HEK293 (cell line): ENCODE measurements at regions not wholly inside any gene's neighbourhood (a gene's known extent, or its start where the extent isn't known, plus 50 kb on each side); places are given as distances from the start of the nearest gene placed in this dataset.

Source experiments
- CTCF ChIA-PET: fragments of 350-600 bp; formaldehyde crosslinking; extraction: SDS; loops from one replicate; lab custom pipeline; 2021; ENCODE audit warnings: antibody characterized with exemption; lab: Yijun Ruan, JAX
- POLR2A ChIA-PET: fragments of 300-600 bp; formaldehyde crosslinking; extraction: SDS; loops from one replicate; lab custom pipeline; 2020; ENCODE audit warnings: antibody characterized with exemption, inconsistent platforms; lab: Yijun Ruan, JAX
- H3K27ac ChIP-seq: fragments of 200-500 bp; sonication (Bioruptor generic); 2 replicates; pipeline ENCODE4 v1.5.1; 2014; ENCODE audit warnings: low read depth, low read length, control low read depth, inconsistent platforms; ENCODE audit errors: extremely low read depth
- H3K36me3 ChIP-seq, 2 experiments: fragments of 200-500 bp in 1 of 2; sonication (Bioruptor generic) in 1 of 2; 1 replicate in 1 of 2; 2 replicates in 1 of 2; pipeline ENCODE4 v1.5.1; 2014 to 2017; ENCODE audit warnings: inconsistent platforms in 2 of 2, low read length in 2 of 2; ENCODE audit not compliant: control insufficient read depth in 2 of 2, insufficient read depth in 1 of 2
- H3K4me1 ChIP-seq: fragments of 200-500 bp; sonication (Bioruptor generic); 2 replicates; pipeline ENCODE4 v1.5.1; 2014; ENCODE audit warnings: mild to moderate bottlenecking, low read length, inconsistent platforms; ENCODE audit not compliant: control insufficient read depth, insufficient read depth
- H3K4me3 ChIP-seq: 2 replicates; pipeline ENCODE4 v1.5.1; 2011; ENCODE audit warnings: low read depth, mild to moderate bottlenecking, control low read depth, low read length, moderate library complexity
- H3K9me3 ChIP-seq: fragments of 200-500 bp; sonication (Bioruptor generic); 2 replicates; pipeline ENCODE4 v1.5.1; 2014; ENCODE audit warnings: low read depth, low read length, inconsistent platforms; ENCODE audit not compliant: control insufficient read depth, insufficient read depth
- KLF8 ChIP-seq: fragments of 450-650 bp; formaldehyde crosslinking; IDR thresholded peaks from 2 replicates; pipeline ENCODE4 v1.5.1; 2016; ENCODE audit warnings: missing biosample characterization, missing genetic modification characterization
- SP7 ChIP-seq: fragments of 450-650 bp; formaldehyde crosslinking; IDR thresholded peaks from 2 replicates; pipeline ENCODE4 v1.5.1; 2016; ENCODE audit warnings: missing biosample characterization, missing genetic modification characterization
- TSHZ1 ChIP-seq: fragments of 450-650 bp; formaldehyde crosslinking; IDR thresholded peaks from 2 replicates; pipeline ENCODE4 v1.5.1; 2016; ENCODE audit warnings: missing biosample characterization, missing genetic modification characterization, borderline replicate concordance
- ZBTB11 ChIP-seq: fragments of 450-650 bp; formaldehyde crosslinking; conservative IDR thresholded peaks from 2 replicates; pipeline ENCODE4 v1.5.1; 2016; ENCODE audit warnings: low read depth, missing biosample characterization, missing genetic modification characterization
- ZBTB48 ChIP-seq: fragments of 450-650 bp; formaldehyde crosslinking; IDR thresholded peaks from 2 replicates; pipeline ENCODE4 v1.5.1; 2016; ENCODE audit warnings: missing biosample characterization, missing genetic modification characterization
- ZFP69B ChIP-seq: fragments of 450-650 bp; formaldehyde crosslinking; IDR thresholded peaks from 2 replicates; pipeline ENCODE4 v1.5.1; 2016; ENCODE audit warnings: missing biosample characterization, missing genetic modification characterization
- ZNF133 ChIP-seq: fragments of 450-650 bp; formaldehyde crosslinking; IDR thresholded peaks from 2 replicates; pipeline ENCODE4 v1.5.1; 2016; ENCODE audit warnings: missing biosample characterization, missing genetic modification characterization
- ZNF174 ChIP-seq: fragments of 450-650 bp; formaldehyde crosslinking; IDR thresholded peaks from 2 replicates; pipeline ENCODE4 v1.5.0; 2017; ENCODE audit warnings: missing biosample characterization, mild to moderate bottlenecking, missing genetic modification characterization
- ZNF366 ChIP-seq: fragments of 450-650 bp; formaldehyde crosslinking; conservative IDR thresholded peaks from 2 replicates; pipeline ENCODE4 v1.5.1; 2016; ENCODE audit warnings: missing biosample characterization, missing genetic modification characterization
- ZNF398 ChIP-seq: fragments of 450-650 bp; formaldehyde crosslinking; IDR thresholded peaks from 2 replicates; pipeline ENCODE4 v1.5.1; 2017; ENCODE audit warnings: missing biosample characterization, missing genetic modification characterization
- ZNF416 ChIP-seq: fragments of 450-650 bp; formaldehyde crosslinking; IDR thresholded peaks from 2 replicates; pipeline ENCODE4 v1.5.1; 2016; ENCODE audit warnings: missing biosample characterization, missing genetic modification characterization
- ZNF433 ChIP-seq: fragments of 450-650 bp; formaldehyde crosslinking; IDR thresholded peaks from 2 replicates; pipeline ENCODE4 v1.5.1; 2016; ENCODE audit warnings: missing biosample characterization, missing genetic modification characterization, low read depth
- ZNF48 ChIP-seq: fragments of 450-650 bp; formaldehyde crosslinking; IDR thresholded peaks from 2 replicates; pipeline ENCODE4 v1.5.1; 2016; ENCODE audit warnings: missing biosample characterization, missing genetic modification characterization
- ZNF514 ChIP-seq: fragments of 450-650 bp; formaldehyde crosslinking; IDR thresholded peaks from 2 replicates; pipeline ENCODE4 v1.5.1; 2016; ENCODE audit warnings: missing biosample characterization, missing genetic modification characterization
- ZNF549 ChIP-seq: fragments of 450-650 bp; IDR thresholded peaks from 2 replicates; pipeline ENCODE4 v1.5.1; 2018; ENCODE audit warnings: missing biosample characterization, missing genetic modification characterization, mild to moderate bottlenecking, inconsistent platforms, moderate library complexity
- ZNF585B ChIP-seq: fragments of 450-650 bp; formaldehyde crosslinking; IDR thresholded peaks from 2 replicates; pipeline ENCODE4 v1.5.1; 2016; ENCODE audit warnings: missing biosample characterization, missing genetic modification characterization
- ZNF776 ChIP-seq: fragments of 450-650 bp; formaldehyde crosslinking; IDR thresholded peaks from 2 replicates; pipeline ENCODE4 v1.5.0; 2017; ENCODE audit warnings: missing biosample characterization, missing genetic modification characterization, borderline replicate concordance
- ZNF837 ChIP-seq: fragments of 450-650 bp; formaldehyde crosslinking; IDR thresholded peaks from 2 replicates; pipeline ENCODE4 v1.5.1; 2016; ENCODE audit warnings: missing biosample characterization, missing genetic modification characterization

GRCh38 chr2:240252872-240253511 is 112.5 kb upstream of the OTOS start (continued):
- no peak for TF ChIP-seq ZBTB11 (tag by site-specific recombination)
- no peak for TF ChIP-seq TSHZ1 (tag by site-specific recombination)

GRCh38 chr2:240253583-240254145 is 113.2 kb upstream of the OTOS start:
- H3K9me3 ChIP-seq, result no peaks in the 10 kb centered on the region

GRCh38 chr2:240254337-240255164 is 114.1 kb upstream of the OTOS start:
- H3K9me3 ChIP-seq, result no peaks in the 10 kb centered on the region
- ChIA-PET CTCF (no interaction called here), POLR2A (no interaction called here)
- H3K4me3 ChIP-seq, result no peak overlapping the region
- no peak overlapping the region for H3K27ac ChIP-seq
- H3K4me1 ChIP-seq, result peaks cover 4% of the 10 kb centered on the region; the same call in 1 of the 2 replicates
- no peaks in the 10 kb centered on the region for H3K36me3 ChIP-seq
- TF ChIP-seq KLF8 (tag by site-specific recombination) (no peak), ZNF514 (tag by site-specific recombination) (no peak), ZNF549 (tag by site-specific recombination) (no peak), ZNF585B (tag by site-specific recombination) (no peak), ZBTB48 (no peak), TSHZ1 (tag by site-specific recombination) (no peak), ZNF366 (tag by site-specific recombination) (no peak), SP7 (tag by site-specific recombination) (no peak), ZNF398 (tag by site-specific recombination) (no peak), ZNF133 (tag by site-specific recombination) (no peak)

More at GRCh38 chr2:240253583-240254145, 113.2 kb upstream of the OTOS start:
- Histone ChIP-seq H3K36me3 (no peaks in the 10 kb centered on the region), H3K4me3 (no peak overlapping the region), H3K4me1 (peaks cover 4% of the 10 kb centered on the region; the same call in 1 of the 2 replicates), H3K27ac (no peak overlapping the region)
- TF ChIP-seq ZNF48 (tag by site-specific recombination), result no peak
- no peak for TF ChIP-seq ZFP69B (tag by site-specific recombination)
- no peak for TF ChIP-seq ZNF837 (tag by site-specific recombination)
- no peak for TF ChIP-seq ZNF416
- TF ChIP-seq ZNF433 (tag by site-specific recombination), result no peak
- no peak for TF ChIP-seq ZNF776 (tag by site-specific recombination)
- no peak for TF ChIP-seq ZNF174 (tag by site-specific recombination)
- CTCF ChIA-PET, result interaction anchor here (0.5 kb wide), 1 partner anchor 10 kb away, joined by 4 read pairs; no protein-coding TSS in a partner anchor
- POLR2A ChIA-PET, result no interaction called here
